GM18873 (cell line): ENCODE measurements at regions not wholly inside any gene's neighbourhood (a gene's known extent, or its start where the extent isn't known, plus 50 kb on each side); places are given as distances from the start of the nearest gene placed in this dataset.

Experiments
- ATAC-seq: cut with Tn5 transposase; IDR thresholded peaks from one replicate; pipeline ENCODE4 v1.9.1; 2021; ENCODE audit warnings: mild to moderate bottlenecking, moderate library complexity, moderate number of reproducible peaks; ENCODE audit not compliant: unreplicated experiment, low FRiP score

GRCh38 chr21:15149600-15150224, 84.9 kb upstream of the NRIP1 start:
- no peak for ATAC-seq

GRCh38 chr21:15151385-15152103, 86.7 kb upstream of the NRIP1 start:
- no peak for ATAC-seq

- ATAC-seq, result no peak
Observed at GRCh38 chr21:15152591-15152990, 87.8 kb upstream of the NRIP1 start.

- peak; percentile 50 for ATAC-seq
Observed at GRCh38 chr21:15159382-15160020, 94.7 kb upstream of the NRIP1 start.

GRCh38 chr21:15160136-15160535, 95.3 kb upstream of the NRIP1 start:
- no peak for ATAC-seq

GRCh38 chr21:15162921-15163320, 98.1 kb upstream of the NRIP1 start:
- no peak for ATAC-seq

- no peak for ATAC-seq
Observed at GRCh38 chr21:15164273-15164672, 99.5 kb upstream of the NRIP1 start.

GRCh38 chr21:15164678-15165303, 100.0 kb upstream of the NRIP1 start:
- no peak for ATAC-seq

GRCh38 chr21:15170614-15171013, 105.8 kb upstream of the NRIP1 start:
- ATAC-seq, result no peak

- no peak for ATAC-seq
Observed at GRCh38 chr21:15171546-15171945, 106.7 kb upstream of the NRIP1 start.

- no peak for ATAC-seq
Observed at GRCh38 chr21:15172963-15173362, 108.2 kb upstream of the NRIP1 start.

GRCh38 chr21:15174923-15175322, 110.1 kb upstream of the NRIP1 start:
- ATAC-seq, result no peak

GRCh38 chr21:15182731-15183130, 117.9 kb upstream of the NRIP1 start:
- ATAC-seq, result no peak

GRCh38 chr21:15183813-15184257, 119.0 kb upstream of the NRIP1 start:
- ATAC-seq, result no peak

- ATAC-seq, result no peak
Observed at GRCh38 chr21:15190412-15190811, 125.6 kb upstream of the NRIP1 start.

GRCh38 chr21:15190837-15191236, 126.0 kb upstream of the NRIP1 start:
- ATAC-seq, result no peak

- no peak for ATAC-seq
Observed at GRCh38 chr21:15191342-15191741, 126.5 kb upstream of the NRIP1 start.

GRCh38 chr21:15192243-15192642, 127.4 kb upstream of the NRIP1 start:
- ATAC-seq, result no peak

- no peak for ATAC-seq
Observed at GRCh38 chr21:15193937-15194336, 129.1 kb upstream of the NRIP1 start.

- no peak for ATAC-seq
Observed at GRCh38 chr21:15195104-15195503, 130.3 kb upstream of the NRIP1 start.

- no peak for ATAC-seq
Observed at GRCh38 chr21:15195768-15196167, 131.0 kb upstream of the NRIP1 start.
